GM23338 (cell line): ENCODE measurements at regions not wholly inside any gene's neighbourhood (a gene's known extent, or its start where the extent isn't known, plus 50 kb on each side); places are given as distances from the start of the nearest gene placed in this dataset.

Experiments used
- ATAC-seq: fragments of 200-7000 bp; cut with Tn5 transposase; 3 replicates; pipeline ENCODE4 v1.9.1; 2020
- DNase-seq: peaks from one replicate; pipeline ENCODE4 v3.0.0-alpha.2; 2015; ENCODE audit warnings: low spot score
- H2AFZ ChIP-seq: fragments of 200-600 bp; sonication (generic); 2 replicates; pipeline ENCODE4 v1.8.0; 2016; ENCODE audit warnings: antibody characterized with exemption, mild to moderate bottlenecking, moderate library complexity
- H3F3A ChIP-seq: fragments of 200-600 bp; sonication (generic); replicated peaks from 2 replicates; pipeline ENCODE4 v1.8.0; 2017; ENCODE audit warnings: antibody characterized with exemption, mixed run types, low read depth
- H3K27ac ChIP-seq: fragments of 200-600 bp; sonication (generic); 2 replicates; pipeline ENCODE4 v1.6.1; 2016; ENCODE audit warnings: low read depth
- H3K27me3 ChIP-seq: fragments of 200-600 bp; sonication (generic); 2 replicates; pipeline ENCODE4 v1.8.0; 2016; ENCODE audit warnings: mild to moderate bottlenecking, mixed run types, moderate library complexity; ENCODE audit not compliant: insufficient read depth
- H3K36me3 ChIP-seq: fragments of 200-600 bp; sonication (generic); 2 replicates; pipeline ENCODE4 v1.8.0; 2016; ENCODE audit warnings: mild to moderate bottlenecking; ENCODE audit not compliant: insufficient read depth
- H3K4me1 ChIP-seq: fragments of 200-600 bp; sonication (generic); 2 replicates; pipeline ENCODE4 v1.8.0; 2016; ENCODE audit warnings: mild to moderate bottlenecking, moderate library complexity; ENCODE audit not compliant: insufficient read depth
- H3K4me2 ChIP-seq: fragments of 200-600 bp; sonication (generic); 2 replicates; pipeline ENCODE4 v1.7.1; 2017; ENCODE audit warnings: mixed run types
- H3K4me3 ChIP-seq: fragments of 200-600 bp; sonication (generic); 2 replicates; pipeline ENCODE4 v1.6.1; 2016; ENCODE audit warnings: mixed run types
- H3K79me2 ChIP-seq: fragments of 200-600 bp; sonication (generic); replicated peaks from 2 replicates; pipeline ENCODE4 v1.8.0; 2017; ENCODE audit warnings: mild to moderate bottlenecking; ENCODE audit not compliant: insufficient read depth
- H3K9me2 ChIP-seq: fragments of 200-600 bp; sonication (generic); 2 replicates; pipeline ENCODE4 v1.8.0; 2017; ENCODE audit not compliant: insufficient read depth
- H4K20me1 ChIP-seq: fragments of 200-600 bp; sonication (generic); replicated peaks from 2 replicates; pipeline ENCODE4 v1.8.0; 2017; ENCODE audit warnings: mild to moderate bottlenecking; ENCODE audit not compliant: insufficient read depth
- H3K27ac Mint-ChIP-seq: 2 replicates; pipeline ENCODE4 v1.8.0; 2020; ENCODE audit warnings: inconsistent platforms, mild to moderate bottlenecking, moderate library complexity, mixed read lengths
- H3K27me3 Mint-ChIP-seq: 3 replicates; pipeline ENCODE4 v1.8.0; 2022; ENCODE audit warnings: low read depth, mild to moderate bottlenecking, moderate library complexity, mixed read lengths, inconsistent platforms; ENCODE audit not compliant: insufficient read depth, poor library complexity
- H3K36me3 Mint-ChIP-seq: 3 replicates; pipeline ENCODE4 v1.8.0; 2021; ENCODE audit warnings: low read depth, mild to moderate bottlenecking, inconsistent platforms, moderate library complexity, mixed read lengths
- H3K4me1 Mint-ChIP-seq: 3 replicates; pipeline ENCODE4 v1.8.0; 2020; ENCODE audit warnings: mild to moderate bottlenecking, inconsistent platforms, mixed read lengths
- H3K4me3 Mint-ChIP-seq: 3 replicates; pipeline ENCODE4 v1.8.0; 2021; ENCODE audit warnings: moderate library complexity, mild to moderate bottlenecking, inconsistent platforms, mixed read lengths
- H3K9me3 Mint-ChIP-seq: 3 replicates; pipeline ENCODE4 v1.8.0; 2020; ENCODE audit warnings: moderate library complexity, mild to moderate bottlenecking, inconsistent platforms, mixed read lengths
- CREB1 ChIP-seq: fragments of 250-450 bp; sonication (Bioruptor Pico); IDR thresholded peaks from 2 replicates; pipeline ENCODE4 v1.5.0; 2020; ENCODE audit warnings: low read depth, mild to moderate bottlenecking, moderate library complexity
- CTCF ChIP-seq, 2 experiments: fragments of 200-600 bp in 1 of 2; sonication (generic) in 1 of 2; conservative IDR thresholded peaks; 2 replicates each; pipeline versions ENCODE4 v1.5.1 to v1.6.1; 2016 to 2017; ENCODE audit warnings: antibody characterized with exemption in 2 of 2, low read depth in 2 of 2, mild to moderate bottlenecking in 2 of 2, moderate library complexity in 1 of 2
- EZH2 ChIP-seq: fragments of 200-600 bp; sonication (generic); IDR thresholded peaks from one replicate; pipeline ENCODE4 v1.8.0; 2017; ENCODE audit warnings: antibody characterized with exemption, mild to moderate bottlenecking, low read depth; ENCODE audit not compliant: unreplicated experiment
- EZH2phosphoT487 ChIP-seq: fragments of 200-600 bp; sonication (generic); IDR thresholded peaks from one replicate; pipeline ENCODE4 v1.8.1; 2018; ENCODE audit warnings: antibody characterized with exemption; ENCODE audit not compliant: unreplicated experiment
- JUNB ChIP-seq: IDR thresholded peaks from one replicate; pipeline ENCODE4 v1.6.1; 2016; ENCODE audit warnings: antibody characterized with exemption; ENCODE audit not compliant: unreplicated experiment
- NANOG ChIP-seq: IDR thresholded peaks from 2 replicates; pipeline ENCODE4 v1.6.1; 2016; ENCODE audit warnings: antibody characterized with exemption, borderline replicate concordance
- POLR2AphosphoS5 ChIP-seq: IDR thresholded peaks from 2 replicates; pipeline ENCODE4 v1.6.1; 2016; ENCODE audit warnings: antibody characterized with exemption, low read depth
- STAT1 ChIP-seq: IDR thresholded peaks from one replicate; pipeline ENCODE4 v1.6.1; 2016; ENCODE audit warnings: antibody characterized with exemption; ENCODE audit not compliant: unreplicated experiment
- ZNF331 ChIP-seq: fragments of 250-450 bp; sonication (Bioruptor Pico); IDR thresholded peaks from 2 replicates; pipeline ENCODE4 v1.5.0; 2020; ENCODE audit warnings: low read depth, mild to moderate bottlenecking, moderate library complexity
- ZNF462 ChIP-seq: fragments of 250-450 bp; sonication (Bioruptor Pico); IDR thresholded peaks from 2 replicates; pipeline ENCODE4 v1.5.0; 2020; ENCODE audit warnings: mild to moderate bottlenecking, moderate library complexity
- TF ChIP-seq, protein P1 (sequence below): IDR thresholded peaks from 2 replicates; pipeline ENCODE4 v1.6.1; 2016; ENCODE audit warnings: antibody characterized with exemption

DNA sequence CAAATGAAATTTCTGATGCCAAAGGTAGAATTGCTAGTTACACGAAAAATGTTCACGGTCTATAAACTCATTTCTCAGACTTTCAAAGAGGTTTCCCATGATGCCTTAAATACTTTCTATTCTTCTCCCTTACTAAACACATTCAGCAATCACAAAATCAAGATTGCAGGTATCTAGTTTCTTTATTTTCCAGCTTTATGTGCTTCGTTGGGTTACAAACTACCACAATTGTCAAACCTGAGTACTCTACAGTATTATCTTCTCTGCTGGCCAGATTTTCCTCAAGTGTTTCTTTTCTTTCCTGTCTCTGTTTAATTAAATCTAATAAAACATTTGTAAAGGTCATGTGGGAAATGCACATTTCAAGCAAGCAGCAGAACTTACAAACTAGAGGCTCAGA lies 201.8 kb upstream of the ZNF385D start (continued):
- TF ChIP-seq CTCF (conservative IDR thresholded peaks at IDR 0.05; ENCODE audit: low read depth in 2 of 2) = no peak
- no peak for TF ChIP-seq STAT1
- no peak for TF ChIP-seq EZH2phosphoT487
- TF ChIP-seq JUNB = no peak
- TF ChIP-seq, protein P1, sequence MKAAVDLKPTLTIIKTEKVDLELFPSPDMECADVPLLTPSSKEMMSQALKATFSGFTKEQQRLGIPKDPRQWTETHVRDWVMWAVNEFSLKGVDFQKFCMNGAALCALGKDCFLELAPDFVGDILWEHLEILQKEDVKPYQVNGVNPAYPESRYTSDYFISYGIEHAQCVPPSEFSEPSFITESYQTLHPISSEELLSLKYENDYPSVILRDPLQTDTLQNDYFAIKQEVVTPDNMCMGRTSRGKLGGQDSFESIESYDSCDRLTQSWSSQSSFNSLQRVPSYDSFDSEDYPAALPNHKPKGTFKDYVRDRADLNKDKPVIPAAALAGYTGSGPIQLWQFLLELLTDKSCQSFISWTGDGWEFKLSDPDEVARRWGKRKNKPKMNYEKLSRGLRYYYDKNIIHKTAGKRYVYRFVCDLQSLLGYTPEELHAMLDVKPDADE = no peak
- no peak for TF ChIP-seq EZH2

- DNase-seq (no peak), ATAC-seq (no peak)
- Histone ChIP-seq H4K20me1 (no peaks in the 10 kb centered on the region), H3F3A (no peaks in the 10 kb centered on the region), H2AFZ (no peak overlapping the region), H3K27ac (no peak overlapping the region), H3K79me2 (no peaks in the 10 kb centered on the region), H3K36me3 (no peaks in the 10 kb centered on the region), H3K27me3 (no peaks in the 10 kb centered on the region), H3K9me2 (no peaks in the 10 kb centered on the region), H3K4me3 (no peak overlapping the region), H3K4me1 (no peaks in the 10 kb centered on the region), H3K4me2 (no peak overlapping the region)
- H3K4me1 Mint-ChIP-seq = peaks cover 4% of the 10 kb centered on the region; the same call in 2 of the 3 replicates
- H3K27me3 Mint-ChIP-seq = no peaks in the 10 kb centered on the region
- no peak overlapping the region for H3K27ac Mint-ChIP-seq
- no peaks in the 10 kb centered on the region for H3K36me3 Mint-ChIP-seq
- peaks cover 11% of the 10 kb centered on the region; the same call in 1 of the 3 replicates for H3K9me3 Mint-ChIP-seq
- H3K4me3 Mint-ChIP-seq = no peak overlapping the region
- TF ChIP-seq, protein P1 = no peak
- TF ChIP-seq CTCF (conservative IDR thresholded peaks at IDR 0.05; ENCODE audit: low read depth in 2 of 2) (no peak), ZNF331 (CRISPR knock-in tag) (no peak), CREB1 (CRISPR knock-in tag) (no peak), JUNB (no peak), EZH2phosphoT487 (no peak), ZNF462 (CRISPR knock-in tag) (no peak), POLR2AphosphoS5 (no peak), NANOG (no peak)
Observed at GRCh38 chr3:21954709-21955108, 203.7 kb upstream of the ZNF385D start.
